Activated T-cell treated with anti-CD3 and anti-CD28 coated beads for 48 hours (primary cell): ENCODE measurements at regions not wholly inside any gene's neighbourhood (a gene's known extent, or its start where the extent isn't known, plus 50 kb on each side); places are given as distances from the start of the nearest gene placed in this dataset.
A peak's percentile ranks its signal among the peaks of the same experiment; 100 is the strongest.

ENCODE experiments used
- DNase-seq: peaks from one replicate; pipeline ENCODE4 v3.0.0-alpha.2; 2020; ENCODE audit warnings: low read depth

DNA sequence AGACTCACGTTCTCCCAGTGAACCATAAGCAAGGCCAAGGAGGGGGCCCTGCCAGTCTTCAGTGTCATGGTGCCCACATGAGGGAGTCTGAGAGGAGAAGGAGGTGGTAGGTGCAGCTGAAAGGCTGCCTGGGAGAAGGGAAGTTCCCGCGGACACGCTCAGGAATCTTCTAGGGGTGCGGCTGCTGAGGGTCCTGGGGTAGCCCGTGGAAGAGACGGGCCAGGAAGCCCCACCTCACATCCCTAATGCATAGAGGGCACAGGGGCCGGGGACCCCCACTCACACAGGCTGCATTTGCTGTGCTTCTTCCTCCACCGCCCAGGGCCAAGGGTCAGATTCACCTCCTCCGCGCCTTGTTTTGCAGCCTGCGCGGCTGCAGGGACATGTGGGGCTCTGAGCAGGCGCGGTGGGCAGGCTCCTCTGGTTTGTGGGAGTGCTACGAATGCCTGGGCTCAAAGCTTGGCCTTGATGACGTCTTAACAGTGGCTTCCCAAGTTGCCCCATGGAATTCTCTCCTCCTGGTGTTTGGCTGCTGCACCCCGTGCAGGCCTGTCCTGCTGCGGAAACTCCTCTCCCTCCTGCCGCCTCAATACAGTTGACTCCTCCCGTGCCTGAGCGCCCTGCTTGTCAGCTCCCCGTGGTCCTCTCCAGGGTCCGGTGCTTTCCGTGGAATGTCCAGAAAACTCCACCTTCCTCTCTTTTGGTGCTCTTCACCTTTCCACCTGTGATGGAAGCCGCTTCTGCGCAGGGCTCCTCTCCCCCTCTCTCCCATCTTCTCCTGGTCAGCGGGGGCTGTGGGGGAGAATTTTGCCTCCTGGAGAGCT lies 95.7 kb downstream of the VAPA start:
- DNase-seq, result no peak

- DNase-seq, result no peak
Observed at GRCh38 chr18:10010611-10011015, 96.8 kb downstream of the VAPA start.

DNA sequence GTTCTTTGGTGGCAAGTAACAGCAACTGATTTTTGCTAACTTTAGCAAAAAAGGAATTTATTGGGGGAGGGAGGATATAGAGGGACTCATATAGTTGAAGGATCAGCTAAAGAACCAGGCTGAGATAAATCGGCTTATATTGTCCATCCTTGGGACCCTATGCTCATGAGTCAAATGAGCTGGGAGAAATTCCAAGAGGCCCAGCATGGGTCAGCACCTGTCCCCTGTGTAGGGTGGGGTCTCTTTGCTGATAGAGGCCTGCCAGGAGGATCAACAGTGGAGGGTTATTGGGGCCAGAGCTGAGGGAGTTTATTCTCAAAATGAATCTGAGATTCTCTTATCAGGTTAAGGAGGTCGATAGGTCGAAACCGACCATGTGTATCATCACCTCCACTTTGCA lies 97.2 kb downstream of the VAPA start:
- DNase-seq, result no peak

GRCh38 chr18:10011751-10012150 lies 97.9 kb downstream of the VAPA start:
- no peak for DNase-seq

DNA sequence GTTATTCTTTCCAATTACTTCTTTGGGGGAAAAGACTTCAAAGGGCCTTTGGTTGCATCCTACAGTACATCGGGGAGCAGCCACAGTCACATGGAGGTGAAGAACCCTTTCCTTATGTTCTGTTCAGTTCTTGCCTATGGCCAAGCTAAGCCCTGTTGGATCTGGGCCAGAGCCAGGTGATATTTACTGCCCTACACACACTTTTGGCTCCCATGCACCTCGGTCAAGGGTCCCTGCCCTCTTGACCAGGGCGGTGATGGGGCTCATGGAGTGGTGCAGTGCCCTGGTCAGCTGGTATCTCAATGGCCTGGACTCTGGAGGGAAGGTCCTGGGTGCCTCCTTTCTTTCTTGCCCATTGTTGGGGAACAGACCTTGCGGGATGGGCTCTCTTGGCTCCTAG lies 98.7 kb downstream of the VAPA start:
- DNase-seq, result no peak

GRCh38 chr18:10013621-10014543 lies 100.1 kb downstream of the VAPA start:
- DNase-seq, result no peak

DNA sequence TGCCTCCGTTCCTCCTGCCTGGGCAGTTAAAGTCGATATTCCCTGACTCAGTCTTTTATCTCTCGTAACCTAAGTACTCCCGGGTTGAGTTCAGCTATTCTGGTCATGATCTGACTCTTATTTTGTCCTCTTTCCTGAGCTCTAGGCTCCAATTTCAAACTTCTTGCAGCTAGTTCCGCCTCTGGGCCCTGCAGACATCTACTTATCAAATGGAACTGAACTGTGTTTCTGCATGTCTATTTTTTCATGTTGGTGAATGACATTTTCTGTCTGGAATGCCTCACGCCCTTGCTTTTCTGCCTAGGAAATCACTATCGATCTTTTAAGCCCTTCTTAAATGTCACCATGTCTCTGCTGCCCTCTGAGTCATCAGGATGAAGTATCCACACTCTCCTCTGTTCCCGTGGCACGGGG lies 101.5 kb downstream of the VAPA start:
- no peak for DNase-seq

DNA sequence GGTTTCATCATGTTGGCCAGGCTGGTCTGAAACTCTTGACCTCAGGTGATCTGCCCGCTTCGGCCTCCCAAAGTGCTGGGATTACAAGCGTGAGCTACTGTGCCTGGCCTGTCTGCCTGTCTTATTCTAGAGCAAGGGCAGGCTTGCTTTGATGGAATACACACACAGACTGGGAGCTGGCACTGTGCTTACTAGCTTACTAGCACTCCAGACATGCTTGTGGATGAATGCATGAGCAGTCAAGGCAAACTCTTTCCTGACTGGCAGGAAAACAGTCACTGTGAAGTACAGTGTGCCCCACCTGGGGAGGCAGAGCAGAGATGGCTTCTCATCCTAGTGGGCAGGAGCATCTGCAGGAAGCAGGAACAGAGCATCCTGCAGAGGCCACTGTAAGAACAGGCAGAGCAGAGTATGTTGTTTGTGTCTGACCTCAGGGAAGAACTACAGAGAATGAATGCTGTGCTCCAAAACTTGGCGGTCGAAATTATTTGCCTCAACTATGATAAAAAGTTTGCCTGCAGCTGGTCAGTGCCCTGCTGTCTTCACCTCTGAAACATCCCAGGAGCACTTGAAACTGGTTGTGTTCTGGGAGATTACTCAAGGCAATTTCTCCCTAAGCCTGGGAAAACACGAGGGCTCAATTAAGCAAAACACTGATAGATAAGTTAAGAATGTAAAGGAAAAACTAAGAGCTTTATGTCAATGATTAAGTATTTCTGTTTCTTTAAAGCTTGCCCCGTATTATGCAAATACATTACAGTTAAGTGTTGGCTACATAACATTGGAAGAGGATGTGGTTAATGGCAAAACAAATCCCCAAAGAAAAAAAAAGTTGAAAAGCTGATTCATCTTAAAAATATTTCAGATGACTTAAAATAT lies 102.4 kb downstream of the VAPA start:
- DNase-seq, result no peak

DNA sequence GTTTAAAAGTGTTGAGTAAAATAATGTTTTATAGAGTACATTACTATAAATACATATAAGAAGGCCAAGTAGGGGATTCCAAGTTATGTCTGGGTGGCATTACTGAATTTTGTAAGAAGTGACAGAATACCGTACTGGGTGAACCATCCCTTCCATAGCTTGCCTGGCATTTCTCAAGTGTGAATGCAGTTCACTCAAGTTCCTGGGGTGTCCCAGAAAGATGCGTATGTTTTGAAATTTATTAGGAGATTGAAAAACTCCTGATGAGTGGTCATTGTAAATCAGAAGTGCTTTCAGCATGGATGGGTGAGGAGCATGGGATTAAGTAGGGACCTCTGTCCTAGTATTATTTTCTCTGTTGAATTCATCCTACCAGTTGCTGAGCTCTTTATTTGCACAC lies 103.2 kb downstream of the VAPA start:
- no peak for DNase-seq

DNA sequence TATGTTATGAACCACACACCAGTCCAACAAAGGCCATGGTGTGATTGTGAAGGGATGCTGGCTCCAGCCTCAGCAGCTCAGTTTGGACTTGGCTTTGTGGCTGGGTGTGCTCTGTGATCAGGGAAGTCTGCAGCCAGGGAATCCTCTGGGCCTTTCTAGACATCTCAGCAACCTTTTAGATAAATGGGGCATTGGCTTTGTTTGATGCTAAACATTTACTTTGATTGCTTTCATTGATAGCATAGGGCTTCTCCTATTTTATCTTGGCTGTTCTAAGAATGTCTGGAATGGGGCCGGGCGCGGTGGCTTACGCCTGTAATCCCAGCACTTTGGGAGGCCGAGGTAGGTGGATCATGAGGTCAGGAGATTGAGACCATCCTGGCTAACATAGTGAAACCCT lies 104.5 kb downstream of the VAPA start:
- no peak for DNase-seq

DNA sequence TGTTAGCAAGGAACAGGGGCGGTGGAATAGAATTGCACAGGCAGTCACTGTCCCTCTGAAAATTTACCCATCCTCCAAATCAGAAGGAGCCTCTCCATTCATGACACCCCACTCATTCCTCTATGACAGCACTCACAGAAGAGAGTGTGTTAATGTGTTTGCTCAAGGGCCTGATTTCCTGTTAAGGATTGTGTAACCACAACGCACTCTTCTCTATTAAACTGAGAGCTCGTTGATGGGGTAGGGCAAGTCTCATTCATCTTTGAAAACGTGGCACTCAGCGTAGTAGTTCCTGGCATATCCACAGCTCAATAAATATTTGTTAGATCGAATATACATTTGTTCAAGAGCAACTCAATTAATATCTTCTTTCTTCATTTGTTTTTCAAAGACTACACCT lies 106.4 kb downstream of the VAPA start:
- DNase-seq, result no peak

DNA sequence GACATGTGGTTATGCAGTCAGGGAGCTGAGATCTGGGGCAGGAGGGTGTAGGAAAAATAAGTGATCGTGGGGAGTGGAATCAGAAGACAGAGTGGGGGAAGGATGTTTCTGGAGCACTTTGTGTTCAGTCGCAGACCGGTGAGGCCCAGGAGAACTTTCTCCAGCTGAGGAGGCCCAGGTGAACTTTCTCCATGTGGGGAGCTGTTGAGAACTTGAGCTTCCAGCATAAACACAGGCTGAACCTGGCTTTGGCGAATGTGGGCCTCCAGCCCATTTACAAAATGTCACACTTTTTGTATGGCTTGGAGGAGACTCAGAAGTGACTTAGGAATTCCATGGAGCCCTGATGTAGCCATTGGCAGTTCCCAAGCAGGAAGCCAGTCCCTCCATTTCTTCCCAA lies 108.5 kb downstream of the VAPA start:
- no peak for DNase-seq

GRCh38 chr18:10023853-10024570 lies 110.2 kb downstream of the VAPA start:
- no peak for DNase-seq

- DNase-seq, result no peak
Observed at GRCh38 chr18:10025711-10026670, 112.2 kb downstream of the VAPA start.

GRCh38 chr18:10027031-10027430 lies 113.2 kb downstream of the VAPA start:
- DNase-seq, result no peak

DNA sequence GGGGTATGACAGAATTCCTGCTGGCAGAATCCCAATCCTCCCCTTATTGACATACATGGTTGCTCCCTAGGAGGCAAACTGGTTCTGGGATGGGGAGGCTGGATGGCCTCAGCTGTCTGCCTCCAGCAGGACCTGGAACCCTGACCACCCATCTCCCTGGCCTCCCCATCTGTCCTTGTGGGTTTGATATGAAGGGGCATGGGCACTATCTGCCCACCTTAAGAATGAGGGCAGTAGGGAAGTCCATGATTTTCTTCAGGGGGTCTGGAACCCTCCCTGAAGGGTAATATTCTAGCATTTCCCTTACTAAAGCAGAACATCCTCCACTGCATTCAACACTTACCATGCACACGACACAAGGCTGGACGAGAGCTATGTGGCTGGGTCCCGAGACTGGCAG lies 113.6 kb downstream of the VAPA start:
- no peak for DNase-seq

GRCh38 chr18:10029711-10030110 lies 115.9 kb downstream of the VAPA start:
- DNase-seq, result no peak

DNA sequence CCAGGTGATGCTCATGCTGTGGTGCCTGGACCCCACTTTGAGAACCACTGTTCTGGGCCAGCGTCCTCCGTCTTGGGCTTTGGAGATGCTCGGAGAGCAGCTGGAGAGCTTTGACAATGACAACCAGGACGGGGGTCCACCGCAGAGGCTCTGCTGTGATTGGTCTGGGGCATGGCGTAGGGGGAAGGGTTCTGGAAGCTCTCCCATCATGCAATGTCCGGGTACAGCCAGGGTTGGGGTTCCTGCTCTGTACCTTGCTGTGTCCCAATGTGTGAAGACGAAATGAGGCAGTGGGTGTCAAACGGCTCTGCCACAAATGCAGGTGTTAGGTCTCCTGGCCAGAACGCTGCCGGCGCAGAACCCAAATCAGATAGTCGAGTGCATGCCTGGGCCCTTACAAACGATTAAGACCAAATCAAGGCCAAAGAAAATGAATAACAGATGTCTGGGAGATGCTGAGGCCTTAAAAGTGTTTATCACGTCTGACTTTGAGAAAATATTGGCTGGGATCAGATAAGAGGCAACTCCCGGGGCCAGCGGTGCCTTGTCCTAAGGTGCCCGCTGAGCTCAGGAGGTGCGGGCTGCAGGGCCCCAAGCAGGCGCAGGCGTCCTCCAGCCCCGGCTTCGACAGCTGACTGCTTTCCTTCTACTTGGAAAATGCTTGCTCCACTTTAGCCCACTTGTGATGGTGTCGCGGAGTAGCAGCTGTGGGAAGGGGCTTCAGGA lies 117.2 kb downstream of the VAPA start:
- no peak for DNase-seq

DNA sequence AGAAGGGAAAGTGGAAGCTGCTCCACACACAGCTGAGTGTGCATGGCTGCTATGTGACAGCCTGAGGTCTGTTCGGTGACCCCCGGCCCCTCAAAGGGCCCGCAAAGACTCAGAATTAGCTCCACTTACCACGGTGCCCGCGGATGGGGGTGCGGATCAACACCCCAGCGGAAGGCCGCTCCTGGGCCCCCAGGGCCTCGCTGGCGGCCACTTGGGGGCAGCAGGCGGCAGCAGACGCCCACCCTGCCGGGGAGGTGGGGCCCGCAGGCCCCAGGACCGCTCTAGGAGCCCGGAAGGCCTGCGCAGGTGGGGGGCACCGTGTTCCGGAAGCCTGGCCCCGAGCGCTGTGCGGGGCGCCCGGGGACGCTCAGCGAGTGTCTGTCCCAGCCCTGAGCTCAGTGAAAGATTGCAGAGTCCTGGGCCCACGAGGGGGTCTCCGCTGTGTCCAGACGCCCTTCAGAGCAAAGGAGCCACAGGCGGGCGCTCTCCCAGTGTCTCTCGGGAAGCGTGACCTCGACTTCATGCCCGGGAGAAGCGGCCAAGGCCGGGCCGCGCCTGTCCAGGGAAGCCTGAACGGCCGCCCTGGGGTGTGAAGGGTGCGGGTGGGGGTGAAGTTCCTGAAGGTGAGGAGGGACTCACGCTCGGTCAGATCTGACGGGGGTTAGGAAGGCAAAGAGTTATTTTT lies 118.7 kb downstream of the VAPA start:
- DNase-seq, result peak; percentile 34
